ENCODE measurements at regions not wholly inside any gene's neighbourhood (a gene's known extent, or its start where the extent isn't known, plus 50 kb on each side); places are given as distances from the start of the nearest gene placed in this dataset.

- no peak for TF ChIP-seq CTCF (conservative IDR thresholded peaks at IDR 0.05)
- TF ChIP-seq EZH2 (IDR thresholded peaks at IDR 0.05; ENCODE audit: low read depth) = no peak
Observed at GRCh38 chr19:28509079-28509895, 703.7 kb downstream of the UQCRFS1 start.

All from PC-9 (cell line).